ENCODE measurements at regions not wholly inside any gene's neighbourhood (a gene's known extent, or its start where the extent isn't known, plus 50 kb on each side); places are given as distances from the start of the nearest gene placed in this dataset.
"Not testable (repeated sequence)": the region's sequence is repeated elsewhere in the genome, so short reads cannot be mapped to it uniquely, and the experiment has no call there.

DNA sequence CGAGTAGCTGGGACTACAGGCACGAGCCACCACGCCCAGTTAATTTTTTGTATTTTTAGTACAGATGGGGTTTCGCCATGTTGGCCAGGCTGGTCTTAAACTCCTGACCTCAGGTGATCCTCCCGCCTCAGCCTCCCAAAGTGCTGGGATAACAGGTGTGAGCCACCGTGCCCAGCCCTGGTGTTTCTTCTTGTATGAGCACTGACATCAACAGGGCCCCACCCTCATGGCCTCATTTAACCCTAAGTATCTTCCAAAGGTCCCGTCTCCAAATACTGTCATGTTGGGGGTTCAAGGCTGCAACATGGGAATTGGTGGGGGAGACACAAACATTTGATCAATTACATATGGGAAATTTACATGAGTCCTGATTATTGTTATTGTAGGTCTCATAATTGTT lies 122.9 kb upstream of the DOK5 start:
- not testable (repeated sequence) for H2AFZ ChIP-seq; H3K4me3 Mint-ChIP-seq; DNase-seq (ENCODE audit: low spot score); H3K4me1 Mint-ChIP-seq; ATAC-seq; H3K27ac Mint-ChIP-seq; H3K9me3 Mint-ChIP-seq; H3K9me2 ChIP-seq (ENCODE audit: insufficient read depth); H3K36me3 ChIP-seq (ENCODE audit: insufficient read depth); H3K79me2 ChIP-seq (replicated peaks; ENCODE audit: insufficient read depth); H3K27me3 Mint-ChIP-seq (ENCODE audit: insufficient read depth, low read depth, poor library complexity); H3K4me1 ChIP-seq (ENCODE audit: insufficient read depth); H3K27me3 ChIP-seq (ENCODE audit: insufficient read depth); H3K36me3 Mint-ChIP-seq (ENCODE audit: low read depth); H4K20me1 ChIP-seq (replicated peaks; ENCODE audit: insufficient read depth); H3K27ac ChIP-seq (ENCODE audit: low read depth); H3K4me2 ChIP-seq; H3K4me3 ChIP-seq; H3F3A ChIP-seq (replicated peaks; ENCODE audit: low read depth)

DNA sequence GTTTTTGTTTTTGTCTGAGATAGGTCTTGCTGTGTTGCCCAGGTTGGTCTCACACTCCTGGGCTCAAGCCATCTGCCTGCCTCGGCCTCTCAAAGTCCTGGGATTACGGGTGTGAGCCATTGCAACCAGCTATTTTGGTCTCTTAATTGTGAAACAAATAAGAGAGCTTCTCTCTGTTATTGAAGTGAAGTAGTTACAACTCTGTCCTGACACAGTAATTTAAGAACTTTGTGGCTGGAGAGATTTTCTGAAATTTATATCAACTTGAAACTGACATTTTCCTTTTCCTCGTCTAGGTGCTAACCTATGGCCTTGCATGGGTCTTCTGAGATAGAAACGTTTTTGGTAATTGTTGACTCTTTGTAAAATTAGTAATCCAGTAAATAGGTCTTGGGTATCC lies 122.1 kb upstream of the DOK5 start:
- peaks cover 7% of the 10 kb centered on the region for H3K4me1 Mint-ChIP-seq
- no peak overlapping the region for H3K4me3 Mint-ChIP-seq
- H3K27ac ChIP-seq (ENCODE audit: low read depth): no peak overlapping the region
- H3K4me2 ChIP-seq: no peak overlapping the region
- DNase-seq (ENCODE audit: low spot score): no peak
- no peak for ATAC-seq
- H3K9me3 Mint-ChIP-seq: no peaks in the 10 kb centered on the region
- H3K27ac Mint-ChIP-seq: no peak overlapping the region
- H4K20me1 ChIP-seq (replicated peaks; ENCODE audit: insufficient read depth): no peaks in the 10 kb centered on the region
- no peak overlapping the region for H3K4me3 ChIP-seq
- H3K36me3 ChIP-seq (ENCODE audit: insufficient read depth): no peaks in the 10 kb centered on the region
- no peaks in the 10 kb centered on the region for H3K79me2 ChIP-seq (replicated peaks; ENCODE audit: insufficient read depth)
- no peaks in the 10 kb centered on the region for H3F3A ChIP-seq (replicated peaks; ENCODE audit: low read depth)
- 0 out of 2 replicates have a peak, but pooled peaks cover 9% of the 10 kb centered on the region for H3K4me1 ChIP-seq (ENCODE audit: insufficient read depth)
- H3K27me3 ChIP-seq (ENCODE audit: insufficient read depth): no peaks in the 10 kb centered on the region
- peaks cover 4% of the 10 kb centered on the region; the same call in 1 of the 3 replicates for H3K36me3 Mint-ChIP-seq (ENCODE audit: low read depth)
- H3K27me3 Mint-ChIP-seq (ENCODE audit: insufficient read depth, low read depth, poor library complexity): no peaks in the 10 kb centered on the region
- H3K9me2 ChIP-seq (ENCODE audit: insufficient read depth): peaks cover 9% of the 10 kb centered on the region; the same call in 1 of the 2 replicates
- no peak overlapping the region for H2AFZ ChIP-seq
- TF ChIP-seq, protein P1, sequence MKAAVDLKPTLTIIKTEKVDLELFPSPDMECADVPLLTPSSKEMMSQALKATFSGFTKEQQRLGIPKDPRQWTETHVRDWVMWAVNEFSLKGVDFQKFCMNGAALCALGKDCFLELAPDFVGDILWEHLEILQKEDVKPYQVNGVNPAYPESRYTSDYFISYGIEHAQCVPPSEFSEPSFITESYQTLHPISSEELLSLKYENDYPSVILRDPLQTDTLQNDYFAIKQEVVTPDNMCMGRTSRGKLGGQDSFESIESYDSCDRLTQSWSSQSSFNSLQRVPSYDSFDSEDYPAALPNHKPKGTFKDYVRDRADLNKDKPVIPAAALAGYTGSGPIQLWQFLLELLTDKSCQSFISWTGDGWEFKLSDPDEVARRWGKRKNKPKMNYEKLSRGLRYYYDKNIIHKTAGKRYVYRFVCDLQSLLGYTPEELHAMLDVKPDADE (IDR thresholded peaks at IDR 0.05): no peak
- TF ChIP-seq EZH2 (IDR thresholded peaks at IDR 0.05; ENCODE audit: low read depth, unreplicated experiment) (no peak), NANOG (IDR thresholded peaks at IDR 0.05; ENCODE audit: borderline replicate concordance) (no peak), EZH2phosphoT487 (IDR thresholded peaks at IDR 0.05; ENCODE audit: unreplicated experiment) (no peak), JUNB (IDR thresholded peaks at IDR 0.05; ENCODE audit: unreplicated experiment) (no peak), ZNF331 (CRISPR knock-in tag; IDR thresholded peaks at IDR 0.05; ENCODE audit: low read depth) (no peak), STAT1 (IDR thresholded peaks at IDR 0.05; ENCODE audit: unreplicated experiment) (no peak), CREB1 (CRISPR knock-in tag; IDR thresholded peaks at IDR 0.05; ENCODE audit: low read depth) (no peak), POLR2AphosphoS5 (IDR thresholded peaks at IDR 0.05; ENCODE audit: low read depth) (no peak), ZNF114 (CRISPR knock-in tag; IDR thresholded peaks at IDR 0.05) (no peak)
- TF ChIP-seq, protein P2, sequence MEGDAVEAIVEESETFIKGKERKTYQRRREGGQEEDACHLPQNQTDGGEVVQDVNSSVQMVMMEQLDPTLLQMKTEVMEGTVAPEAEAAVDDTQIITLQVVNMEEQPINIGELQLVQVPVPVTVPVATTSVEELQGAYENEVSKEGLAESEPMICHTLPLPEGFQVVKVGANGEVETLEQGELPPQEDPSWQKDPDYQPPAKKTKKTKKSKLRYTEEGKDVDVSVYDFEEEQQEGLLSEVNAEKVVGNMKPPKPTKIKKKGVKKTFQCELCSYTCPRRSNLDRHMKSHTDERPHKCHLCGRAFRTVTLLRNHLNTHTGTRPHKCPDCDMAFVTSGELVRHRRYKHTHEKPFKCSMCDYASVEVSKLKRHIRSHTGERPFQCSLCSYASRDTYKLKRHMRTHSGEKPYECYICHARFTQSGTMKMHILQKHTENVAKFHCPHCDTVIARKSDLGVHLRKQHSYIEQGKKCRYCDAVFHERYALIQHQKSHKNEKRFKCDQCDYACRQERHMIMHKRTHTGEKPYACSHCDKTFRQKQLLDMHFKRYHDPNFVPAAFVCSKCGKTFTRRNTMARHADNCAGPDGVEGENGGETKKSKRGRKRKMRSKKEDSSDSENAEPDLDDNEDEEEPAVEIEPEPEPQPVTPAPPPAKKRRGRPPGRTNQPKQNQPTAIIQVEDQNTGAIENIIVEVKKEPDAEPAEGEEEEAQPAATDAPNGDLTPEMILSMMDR (conservative IDR thresholded peaks at IDR 0.05; ENCODE audit: low read depth in 2 of 2): no peak
- TF ChIP-seq, protein P3, sequence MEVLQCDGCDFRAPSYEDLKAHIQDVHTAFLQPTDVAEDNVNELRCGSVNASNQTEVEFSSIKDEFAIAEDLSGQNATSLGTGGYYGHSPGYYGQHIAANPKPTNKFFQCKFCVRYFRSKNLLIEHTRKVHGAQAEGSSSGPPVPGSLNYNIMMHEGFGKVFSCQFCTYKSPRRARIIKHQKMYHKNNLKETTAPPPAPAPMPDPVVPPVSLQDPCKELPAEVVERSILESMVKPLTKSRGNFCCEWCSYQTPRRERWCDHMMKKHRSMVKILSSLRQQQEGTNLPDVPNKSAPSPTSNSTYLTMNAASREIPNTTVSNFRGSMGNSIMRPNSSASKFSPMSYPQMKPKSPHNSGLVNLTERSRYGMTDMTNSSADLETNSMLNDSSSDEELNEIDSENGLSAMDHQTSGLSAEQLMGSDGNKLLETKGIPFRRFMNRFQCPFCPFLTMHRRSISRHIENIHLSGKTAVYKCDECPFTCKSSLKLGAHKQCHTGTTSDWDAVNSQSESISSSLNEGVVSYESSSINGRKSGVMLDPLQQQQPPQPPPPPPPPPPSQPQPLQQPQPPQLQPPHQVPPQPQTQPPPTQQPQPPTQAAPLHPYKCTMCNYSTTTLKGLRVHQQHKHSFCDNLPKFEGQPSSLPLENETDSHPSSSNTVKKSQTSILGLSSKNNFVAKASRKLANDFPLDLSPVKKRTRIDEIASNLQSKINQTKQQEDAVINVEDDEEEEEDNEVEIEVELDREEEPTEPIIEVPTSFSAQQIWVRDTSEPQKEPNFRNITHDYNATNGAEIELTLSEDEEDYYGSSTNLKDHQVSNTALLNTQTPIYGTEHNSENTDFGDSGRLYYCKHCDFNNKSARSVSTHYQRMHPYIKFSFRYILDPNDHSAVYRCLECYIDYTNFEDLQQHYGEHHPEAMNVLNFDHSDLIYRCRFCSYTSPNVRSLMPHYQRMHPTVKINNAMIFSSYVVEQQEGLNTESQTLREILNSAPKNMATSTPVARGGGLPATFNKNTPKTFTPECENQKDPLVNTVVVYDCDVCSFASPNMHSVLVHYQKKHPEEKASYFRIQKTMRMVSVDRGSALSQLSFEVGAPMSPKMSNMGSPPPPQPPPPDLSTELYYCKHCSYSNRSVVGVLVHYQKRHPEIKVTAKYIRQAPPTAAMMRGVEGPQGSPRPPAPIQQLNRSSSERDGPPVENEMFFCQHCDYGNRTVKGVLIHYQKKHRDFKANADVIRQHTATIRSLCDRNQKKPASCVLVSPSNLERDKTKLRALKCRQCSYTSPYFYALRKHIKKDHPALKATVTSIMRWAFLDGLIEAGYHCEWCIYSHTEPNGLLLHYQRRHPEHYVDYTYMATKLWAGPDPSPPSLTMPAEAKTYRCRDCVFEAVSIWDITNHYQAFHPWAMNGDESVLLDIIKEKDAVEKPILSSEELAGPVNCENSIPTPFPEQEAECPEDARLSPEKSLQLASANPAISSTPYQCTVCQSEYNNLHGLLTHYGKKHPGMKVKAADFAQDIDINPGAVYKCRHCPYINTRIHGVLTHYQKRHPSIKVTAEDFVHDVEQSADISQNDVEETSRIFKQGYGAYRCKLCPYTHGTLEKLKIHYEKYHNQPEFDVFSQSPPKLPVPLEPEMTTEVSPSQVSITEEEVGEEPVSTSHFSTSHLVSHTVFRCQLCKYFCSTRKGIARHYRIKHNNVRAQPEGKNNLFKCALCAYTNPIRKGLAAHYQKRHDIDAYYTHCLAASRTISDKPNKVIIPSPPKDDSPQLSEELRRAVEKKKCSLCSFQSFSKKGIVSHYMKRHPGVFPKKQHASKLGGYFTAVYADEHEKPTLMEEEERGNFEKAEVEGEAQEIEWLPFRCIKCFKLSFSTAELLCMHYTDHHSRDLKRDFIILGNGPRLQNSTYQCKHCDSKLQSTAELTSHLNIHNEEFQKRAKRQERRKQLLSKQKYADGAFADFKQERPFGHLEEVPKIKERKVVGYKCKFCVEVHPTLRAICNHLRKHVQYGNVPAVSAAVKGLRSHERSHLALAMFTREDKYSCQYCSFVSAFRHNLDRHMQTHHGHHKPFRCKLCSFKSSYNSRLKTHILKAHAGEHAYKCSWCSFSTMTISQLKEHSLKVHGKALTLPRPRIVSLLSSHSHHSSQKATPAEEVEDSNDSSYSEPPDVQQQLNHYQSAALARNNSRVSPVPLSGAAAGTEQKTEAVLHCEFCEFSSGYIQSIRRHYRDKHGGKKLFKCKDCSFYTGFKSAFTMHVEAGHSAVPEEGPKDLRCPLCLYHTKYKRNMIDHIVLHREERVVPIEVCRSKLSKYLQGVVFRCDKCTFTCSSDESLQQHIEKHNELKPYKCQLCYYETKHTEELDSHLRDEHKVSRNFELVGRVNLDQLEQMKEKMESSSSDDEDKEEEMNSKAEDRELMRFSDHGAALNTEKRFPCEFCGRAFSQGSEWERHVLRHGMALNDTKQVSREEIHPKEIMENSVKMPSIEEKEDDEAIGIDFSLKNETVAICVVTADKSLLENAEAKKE (CRISPR knock-in tag; IDR thresholded peaks at IDR 0.05): no peak

Data from GM23338 (cell line).